ENCODE measurements at regions not wholly inside any gene's neighbourhood (a gene's known extent, or its start where the extent isn't known, plus 50 kb on each side); places are given as distances from the start of the nearest gene placed in this dataset.
"Not testable (repeated sequence)": the region's sequence is repeated elsewhere in the genome, so short reads cannot be mapped to it uniquely, and the experiment has no call there.

DNA sequence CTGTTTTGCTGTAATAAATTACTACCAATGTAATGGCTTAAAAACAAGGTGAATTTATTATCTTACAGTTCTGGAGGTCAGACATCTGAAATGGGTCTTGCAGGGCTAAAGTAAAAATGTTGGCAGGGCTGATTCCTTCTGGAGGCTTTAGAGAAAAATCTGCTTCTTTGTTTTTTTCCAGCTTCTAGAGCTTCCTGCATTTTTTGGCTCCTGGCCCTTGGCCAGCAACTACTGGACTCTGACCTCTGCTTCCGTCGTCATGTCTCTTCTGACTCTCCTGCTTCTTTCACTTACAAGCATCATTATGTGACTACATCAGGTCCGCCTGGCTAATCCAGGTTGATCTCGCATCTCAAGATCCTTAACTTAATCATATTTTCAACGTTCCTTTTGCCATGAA lies 350.9 kb downstream of the S1PR1 start:
- DNase-seq = no peak

DNA sequence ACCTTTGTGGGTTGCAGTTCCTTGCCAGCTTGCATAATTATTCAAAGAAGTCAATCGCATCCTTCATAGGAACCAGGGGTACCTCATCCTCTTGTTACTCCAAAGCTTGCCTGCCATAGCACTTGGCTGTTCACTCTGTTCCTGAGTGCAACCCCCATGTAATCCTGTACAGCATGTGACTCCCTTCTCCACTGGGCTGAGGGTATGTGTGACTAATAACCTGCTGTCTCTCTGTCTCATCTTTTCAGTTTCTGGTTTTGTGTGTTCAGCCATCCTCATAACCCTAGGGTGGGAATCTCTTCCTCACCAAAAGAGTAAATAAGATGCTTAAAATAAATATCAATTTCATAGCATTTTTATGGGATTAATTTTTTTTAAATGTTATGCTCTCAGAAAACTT lies 351.9 kb downstream of the S1PR1 start:
- DNase-seq = no peak

DNA sequence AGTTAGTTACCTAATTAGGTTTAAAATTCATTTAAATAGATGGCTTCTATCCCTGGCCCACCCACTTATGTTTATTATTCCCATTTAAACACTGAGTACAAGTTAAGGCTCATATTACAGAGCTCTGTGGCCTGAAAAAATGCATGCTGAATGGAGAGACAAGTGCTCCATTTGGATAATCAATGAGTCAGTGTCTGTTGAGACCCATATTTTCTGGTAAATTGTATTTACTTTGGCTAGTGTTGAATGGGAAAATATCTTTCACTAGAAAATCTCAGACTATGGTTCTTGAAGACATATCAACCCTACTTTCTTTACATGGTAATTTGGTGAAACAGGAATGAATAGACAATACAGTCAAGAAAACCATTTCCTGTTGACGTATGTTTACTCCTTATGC lies 356.0 kb downstream of the S1PR1 start:
- DNase-seq = no peak

DNA sequence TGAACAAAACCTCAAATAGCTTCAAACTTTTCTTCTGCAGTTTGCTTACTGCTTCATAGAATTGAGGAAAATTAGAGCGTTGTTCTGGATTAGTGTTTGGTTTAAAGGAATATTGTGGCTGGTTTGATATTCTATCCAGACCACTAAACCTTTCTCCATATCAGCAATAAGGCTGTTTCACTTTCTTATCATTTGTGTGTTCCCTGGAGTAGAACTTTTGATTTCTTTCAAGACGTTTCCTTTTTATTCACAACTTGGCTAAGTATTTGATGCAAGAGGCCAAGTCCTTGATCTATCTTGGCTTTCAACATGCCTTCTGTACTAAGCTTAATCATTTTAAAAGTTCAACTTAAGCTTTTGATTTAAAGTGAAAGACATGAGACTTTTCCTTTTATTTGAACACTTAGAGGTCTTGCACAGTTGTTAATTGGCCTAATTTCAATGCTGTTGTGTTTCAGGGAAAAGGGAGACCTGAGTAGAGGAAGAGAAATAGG lies 359.1 kb downstream of the S1PR1 start:
- no peak for DNase-seq

DNA sequence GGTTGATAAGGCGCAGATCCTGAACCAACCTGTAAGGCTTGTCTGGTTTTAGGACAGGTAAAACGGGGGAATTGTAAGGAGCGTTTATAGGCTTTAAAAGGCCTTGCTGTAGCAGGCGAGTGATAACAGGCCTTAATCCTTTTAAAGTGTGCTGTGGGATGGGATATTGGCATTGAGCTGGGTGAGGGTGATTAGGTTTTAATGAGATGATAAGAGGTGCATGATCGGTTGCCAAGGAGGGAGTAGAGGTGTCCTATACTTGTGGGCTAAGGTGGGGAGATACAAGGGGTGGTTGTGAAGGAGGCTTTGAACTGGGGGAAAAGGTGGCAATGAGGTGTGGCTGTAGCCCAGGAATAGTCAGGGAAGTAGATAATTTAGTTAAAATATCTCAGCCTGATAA lies 363.8 kb downstream of the S1PR1 start:
- not testable (repeated sequence) for DNase-seq

DNA sequence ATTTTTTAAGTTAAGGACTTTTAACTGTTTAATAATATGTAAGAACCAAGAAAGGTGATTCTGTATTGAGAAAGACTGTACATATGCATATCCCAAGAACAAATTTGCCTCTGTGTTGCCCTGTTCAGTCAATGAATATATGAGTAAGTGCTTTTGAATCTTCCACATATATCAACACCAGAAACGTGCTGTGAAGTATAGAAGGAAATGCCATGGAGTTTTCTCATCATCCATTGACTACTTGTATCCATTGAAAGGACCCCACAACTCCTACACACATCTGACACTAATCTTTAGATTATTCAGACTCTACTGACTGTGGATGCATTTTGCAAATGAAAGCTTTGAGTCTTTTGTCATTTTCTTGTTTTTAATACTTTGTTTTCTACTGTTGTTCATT lies 366.9 kb downstream of the S1PR1 start:
- DNase-seq = no peak

DNA sequence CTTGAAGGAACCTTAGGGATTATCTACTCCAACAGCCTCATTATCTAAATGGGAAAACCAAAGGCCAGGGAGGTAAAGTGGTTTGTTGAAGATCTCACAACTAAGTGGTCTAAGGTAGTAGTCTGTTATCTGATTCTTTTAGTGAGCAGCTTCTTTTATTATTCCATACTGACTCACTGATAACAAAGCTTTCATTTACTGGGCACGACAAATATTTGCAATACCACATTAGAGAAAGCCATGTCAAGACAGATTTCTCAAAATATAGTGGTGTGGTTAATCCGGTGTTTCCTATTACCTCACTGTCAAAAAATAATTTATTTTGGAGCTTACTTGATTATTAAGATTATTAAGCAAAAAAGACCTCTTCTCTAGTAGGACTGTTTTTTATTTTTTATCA lies 369.1 kb downstream of the S1PR1 start:
- DNase-seq = no peak

DNA sequence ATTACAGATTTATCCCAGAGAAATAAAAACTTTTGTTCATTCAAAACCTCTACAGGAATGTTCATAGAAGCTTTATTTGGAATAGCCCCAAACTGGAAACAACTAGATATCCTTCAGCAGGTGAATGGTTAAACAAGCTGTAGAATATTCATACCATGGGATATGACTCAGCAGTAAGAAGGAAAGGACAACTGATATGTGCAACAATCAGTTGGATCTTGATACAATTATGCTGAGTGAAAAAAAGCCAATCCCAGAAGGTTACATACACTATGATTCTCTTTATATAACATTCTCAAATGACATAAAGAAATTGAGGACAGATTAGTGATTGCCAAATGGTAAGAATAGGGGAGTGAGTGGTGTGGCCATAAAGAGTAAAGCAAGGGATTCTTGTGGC lies 376.7 kb downstream of the S1PR1 start:
- DNase-seq = no peak

DNA sequence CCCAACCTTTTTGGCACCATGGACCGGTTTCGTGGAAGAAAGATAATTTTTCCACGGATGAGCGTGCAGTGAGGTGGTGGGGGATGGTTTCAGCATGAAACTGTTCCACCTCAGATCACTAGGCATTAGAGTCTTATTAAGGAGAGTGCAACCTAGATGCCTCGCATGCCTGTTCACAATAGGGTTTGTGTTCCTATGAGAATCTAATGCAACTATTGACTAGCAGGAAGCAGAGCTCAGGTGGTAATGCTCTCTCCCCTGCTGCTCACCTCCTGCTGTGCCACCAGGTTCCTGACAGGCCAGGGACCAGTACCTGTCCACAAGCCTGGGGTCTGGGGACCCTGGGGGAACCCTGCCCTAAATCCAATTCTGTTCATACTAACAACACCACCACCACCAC lies 377.8 kb downstream of the OLFM3 start:
- DNase-seq = no peak

DNA sequence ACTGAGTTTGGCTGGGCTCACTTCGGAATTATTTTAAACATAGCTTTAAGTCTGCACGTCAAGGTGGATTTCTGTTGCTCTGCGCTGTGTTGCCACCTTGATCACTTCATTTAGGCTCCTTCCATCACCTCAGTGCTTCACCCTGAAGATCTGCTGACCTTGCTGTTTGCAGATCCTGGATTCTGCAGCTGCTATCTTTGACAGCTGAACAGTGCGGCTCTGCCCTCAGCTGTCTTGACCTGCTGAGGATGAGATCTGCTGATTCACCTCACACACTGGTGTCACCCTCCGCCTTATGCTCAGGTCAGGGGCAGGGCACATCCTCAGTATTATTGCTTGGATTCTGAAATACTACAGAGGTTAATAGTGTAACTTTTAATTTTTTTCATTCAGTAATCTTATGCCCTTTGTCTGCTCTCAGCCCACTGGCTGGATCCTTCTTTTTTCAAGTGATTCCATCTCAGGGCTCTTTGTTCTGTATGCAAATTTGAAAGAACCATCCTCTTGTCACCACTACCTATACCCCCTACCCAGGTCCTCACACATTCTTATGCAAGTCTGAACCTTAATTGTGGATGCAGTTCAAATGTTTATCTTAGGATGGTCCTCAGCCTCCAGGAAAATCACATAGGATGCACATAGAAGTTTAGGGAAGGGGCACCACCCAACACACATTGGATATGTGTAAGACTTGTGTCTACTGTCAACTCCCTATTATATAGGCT lies 364.0 kb downstream of the OLFM3 start:
- no peak for DNase-seq

DNA sequence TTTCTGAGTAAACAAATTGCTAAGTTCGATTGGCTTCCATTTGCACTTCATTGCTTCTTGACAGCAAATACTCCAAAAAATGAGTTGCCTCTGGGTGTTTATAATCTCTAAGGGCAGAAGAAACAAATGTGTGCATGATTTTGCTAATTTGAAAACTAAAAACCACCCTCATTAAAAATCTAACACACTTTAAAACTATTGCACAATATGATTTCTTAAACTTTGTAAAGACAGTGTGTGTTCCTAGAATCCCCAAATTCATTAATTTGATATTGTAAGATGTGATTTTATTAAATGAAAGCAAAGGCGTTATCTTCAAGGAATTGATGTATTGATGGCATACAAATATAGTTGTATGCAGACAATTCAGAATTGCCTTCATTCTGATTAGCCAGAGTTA lies 350.9 kb downstream of the OLFM3 start:
- DNase-seq = no peak

DNA sequence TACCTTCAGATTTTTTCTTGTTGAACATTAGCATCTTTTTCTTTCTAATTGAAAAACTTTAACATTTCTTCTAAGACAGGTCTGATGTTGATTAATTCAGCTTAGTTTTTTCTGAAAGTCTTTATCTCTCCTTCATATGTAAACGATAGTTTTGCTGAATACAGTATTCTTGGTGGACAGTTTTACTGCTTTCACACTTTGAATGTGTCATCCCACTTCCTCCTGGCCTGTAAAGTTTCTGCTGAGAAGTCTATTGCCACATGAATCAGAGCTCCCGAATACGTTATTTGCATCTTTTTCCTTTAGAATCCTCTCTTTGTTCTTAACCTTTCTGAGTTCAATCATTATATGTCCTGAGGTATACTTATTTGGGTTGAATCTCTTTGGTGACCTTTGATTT lies 344.2 kb downstream of the OLFM3 start:
- DNase-seq = no peak

DNA sequence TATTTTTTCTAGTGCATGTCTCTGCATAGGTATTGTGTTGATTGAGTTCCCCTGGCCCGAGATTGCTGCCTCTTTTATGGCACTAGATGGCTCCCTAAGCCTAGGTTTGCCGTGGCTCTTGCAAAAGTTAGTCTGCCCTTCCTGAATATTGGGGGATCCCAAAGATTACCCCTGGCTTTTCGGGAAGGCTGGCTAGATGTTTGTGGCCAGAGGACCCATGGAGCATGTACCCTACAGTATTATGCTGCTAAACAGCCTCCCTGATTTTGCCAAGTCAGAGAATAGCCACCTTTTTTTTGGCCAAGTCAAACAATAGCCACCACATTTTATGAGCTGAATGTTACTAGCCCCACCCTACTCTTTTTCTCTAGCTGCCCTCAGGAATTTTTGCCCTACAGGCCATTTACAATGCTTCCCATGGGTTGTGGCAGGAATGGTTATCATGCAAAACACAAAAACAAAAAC lies 343.2 kb downstream of the OLFM3 start:
- no peak for DNase-seq

DNA sequence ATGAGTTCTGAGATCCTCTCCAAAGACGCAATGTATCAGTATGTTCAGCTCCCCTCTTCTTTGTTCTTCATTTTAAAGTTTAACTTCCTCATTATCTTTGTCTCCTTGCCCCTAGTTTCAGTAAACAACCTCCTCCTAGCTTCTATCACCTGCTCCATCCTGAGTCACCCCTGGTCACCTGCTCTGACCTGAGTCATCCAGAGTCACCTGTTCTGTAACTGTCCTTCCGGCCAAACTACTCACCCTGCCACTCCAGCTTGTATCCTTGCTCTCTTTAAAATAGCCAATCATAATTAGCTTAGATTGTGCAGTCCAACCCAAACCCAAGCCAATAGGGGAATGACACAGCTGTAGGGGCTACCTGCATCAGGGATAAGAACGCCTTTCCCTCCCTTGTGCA lies 332.0 kb downstream of the OLFM3 start:
- no peak for DNase-seq

DNA sequence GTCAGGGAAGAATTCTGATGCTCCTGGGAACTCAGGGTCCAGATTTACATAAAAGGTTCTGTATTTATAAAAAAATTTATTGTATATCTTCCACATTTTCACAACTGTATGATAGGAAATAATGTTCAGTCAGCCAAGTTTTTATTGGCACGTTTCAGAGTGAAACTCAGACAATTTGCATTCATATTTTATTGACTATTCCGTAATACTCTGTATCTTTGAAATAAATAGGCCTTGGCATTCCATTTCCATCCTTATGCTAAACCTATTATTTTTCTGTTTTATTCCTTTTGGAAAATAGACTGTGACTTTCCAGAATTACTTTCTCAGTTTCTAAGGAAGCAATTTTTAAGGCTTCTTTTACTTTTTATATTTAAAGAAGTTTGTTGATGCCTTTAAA lies 329.0 kb downstream of the OLFM3 start:
- no peak for DNase-seq

DNA sequence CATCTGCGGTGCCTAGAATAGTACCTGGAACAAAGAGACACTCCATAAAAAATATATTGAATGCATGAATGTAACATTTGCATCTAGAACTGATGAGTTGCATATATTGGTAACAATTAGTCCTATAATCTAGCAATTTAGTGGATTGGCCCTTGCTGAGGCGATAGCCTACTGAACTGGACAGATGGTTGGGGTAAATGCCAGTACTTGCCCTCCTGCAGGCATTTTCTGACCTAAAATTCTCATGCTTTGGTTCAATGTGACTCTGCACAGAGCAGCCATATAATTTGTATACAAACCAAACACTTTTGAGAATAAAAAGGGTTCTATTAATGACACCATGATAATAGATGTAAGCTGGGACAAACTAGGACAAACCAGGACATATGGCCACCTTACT lies 313.6 kb downstream of the OLFM3 start:
- no peak for DNase-seq

DNA sequence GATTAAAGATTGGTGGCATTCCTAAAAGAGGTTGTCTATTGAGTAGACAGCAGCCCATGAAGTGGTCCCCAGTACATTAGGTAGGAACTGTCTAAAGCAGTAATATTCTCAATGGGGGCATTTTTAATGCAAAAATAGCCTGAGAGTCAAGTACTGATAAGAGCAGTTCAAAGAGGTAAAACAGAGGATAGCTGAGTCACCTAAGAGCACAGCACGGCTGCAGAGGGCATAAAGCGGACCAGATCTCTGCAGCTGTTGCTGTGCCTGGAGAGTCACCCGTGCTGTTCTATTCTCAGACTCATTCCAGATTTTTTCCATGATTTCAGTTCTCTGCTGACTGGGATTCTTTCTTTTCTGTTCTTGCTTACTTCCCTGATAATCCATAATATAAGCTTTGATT lies 313.2 kb downstream of the OLFM3 start:
- no peak for DNase-seq

DNA sequence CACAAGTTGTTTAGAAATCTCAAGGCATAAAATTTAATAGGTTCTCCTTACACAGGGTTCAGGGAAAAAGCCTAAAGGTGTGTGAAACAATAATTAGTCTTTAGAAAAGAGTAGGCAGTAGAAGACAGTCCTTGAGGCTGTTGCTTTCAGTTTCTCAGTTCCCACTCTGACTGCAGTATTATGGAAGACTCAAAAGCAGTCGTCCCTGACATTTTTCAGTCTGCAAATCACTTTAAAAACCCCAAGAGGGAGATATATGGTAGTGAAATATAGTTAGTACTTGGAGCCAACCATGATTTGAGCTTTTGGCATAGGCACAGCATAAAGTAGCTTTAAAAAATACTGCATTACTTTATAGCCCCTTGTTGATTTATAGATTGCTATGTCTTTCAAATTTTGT lies 299.7 kb downstream of the OLFM3 start:
- DNase-seq = no peak

DNA sequence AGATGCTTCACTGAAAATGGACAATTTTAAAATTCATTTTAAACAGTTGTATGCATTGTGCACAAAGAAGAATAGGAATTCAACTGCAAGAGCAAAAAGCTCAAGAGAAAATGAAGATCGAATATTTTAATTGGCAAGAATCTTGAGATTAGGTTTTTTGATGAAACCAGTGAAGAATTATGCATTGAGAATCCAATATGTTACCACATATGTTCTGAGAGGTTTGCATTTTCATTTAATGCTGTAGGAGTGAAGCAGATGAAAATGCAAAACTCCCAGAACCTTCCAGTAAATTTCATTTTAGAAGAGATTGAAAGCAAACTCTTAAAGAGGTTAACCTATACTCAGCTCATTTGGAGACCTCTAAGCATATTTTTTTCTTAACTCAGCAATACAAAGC lies 298.0 kb downstream of the OLFM3 start:
- DNase-seq = no peak

DNA sequence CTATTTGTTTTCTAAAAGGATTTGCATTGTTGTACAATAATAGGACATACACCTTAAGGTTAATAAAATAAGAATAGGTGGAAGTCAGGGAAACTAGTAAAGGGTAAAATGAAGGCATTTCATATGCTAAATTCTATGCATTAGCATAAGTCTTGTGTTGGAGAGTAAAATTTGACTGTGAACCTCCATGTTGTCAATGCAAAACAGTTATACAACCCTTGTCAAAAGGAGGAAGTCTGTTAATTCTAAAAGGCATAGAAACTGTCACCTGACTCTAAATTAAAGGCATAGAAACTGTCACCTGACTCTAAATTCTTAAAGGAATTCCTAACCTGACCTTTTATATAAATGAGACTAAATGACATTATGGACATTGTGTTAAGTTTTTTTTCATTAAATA lies 291.8 kb downstream of the OLFM3 start:
- DNase-seq = no peak

DNA sequence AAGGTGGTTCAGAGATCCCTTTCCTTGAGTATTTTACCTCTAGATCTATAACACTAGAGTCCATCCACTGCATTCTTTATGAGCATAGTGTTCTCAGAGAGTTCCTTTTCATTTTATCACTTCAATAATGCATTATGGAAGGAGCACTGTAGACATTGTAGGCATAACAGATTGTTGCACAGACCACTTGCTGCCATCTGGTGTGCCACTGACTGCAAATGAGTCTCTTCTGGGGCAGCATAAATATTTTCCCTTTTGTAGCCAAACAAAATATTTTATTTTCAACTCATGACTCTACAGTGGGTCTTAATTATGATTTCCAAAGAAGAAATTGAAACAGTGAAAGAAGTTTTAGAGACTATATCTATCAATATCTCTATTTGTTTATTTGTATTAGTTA lies 290.4 kb downstream of the OLFM3 start:
- DNase-seq = no peak

DNA sequence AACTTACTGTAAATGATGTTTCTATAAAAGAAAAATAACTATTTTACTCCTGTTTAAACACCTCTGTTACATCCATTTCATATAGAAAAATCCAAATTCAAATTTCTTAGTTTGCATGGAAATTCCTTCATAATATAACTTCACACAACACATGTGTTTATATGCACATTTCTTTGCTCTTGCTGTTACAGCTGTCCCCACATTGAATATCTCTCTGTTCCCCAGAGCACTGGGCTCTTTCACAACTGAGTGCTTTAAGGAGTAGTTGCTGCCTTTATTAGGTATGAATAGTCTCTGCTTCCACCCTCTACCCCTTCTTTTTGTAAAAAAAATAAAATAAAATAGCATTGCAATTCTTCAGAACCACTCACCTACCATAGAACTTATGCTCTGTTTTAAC lies 287.0 kb downstream of the OLFM3 start:
- no peak for DNase-seq

DNA sequence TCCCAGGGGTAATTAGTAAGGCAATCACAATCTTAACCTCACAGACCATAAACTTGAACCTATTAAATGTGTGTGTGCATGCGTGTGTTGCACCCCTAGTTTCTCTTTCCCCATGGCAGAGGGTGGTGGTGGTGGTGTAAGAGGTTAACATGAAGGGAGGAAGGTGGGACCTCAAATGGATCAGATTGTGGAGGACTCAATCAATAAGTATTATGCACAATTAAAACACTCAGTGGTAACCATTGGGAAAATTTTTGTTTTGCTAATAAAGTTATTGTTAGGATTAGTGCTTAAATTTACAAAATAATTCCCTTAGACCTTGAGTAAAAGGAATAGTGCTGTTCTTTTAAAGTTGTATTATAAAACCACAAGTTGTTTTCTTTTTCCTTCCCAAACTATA lies 283.0 kb downstream of the OLFM3 start:
- no peak for DNase-seq

DNA sequence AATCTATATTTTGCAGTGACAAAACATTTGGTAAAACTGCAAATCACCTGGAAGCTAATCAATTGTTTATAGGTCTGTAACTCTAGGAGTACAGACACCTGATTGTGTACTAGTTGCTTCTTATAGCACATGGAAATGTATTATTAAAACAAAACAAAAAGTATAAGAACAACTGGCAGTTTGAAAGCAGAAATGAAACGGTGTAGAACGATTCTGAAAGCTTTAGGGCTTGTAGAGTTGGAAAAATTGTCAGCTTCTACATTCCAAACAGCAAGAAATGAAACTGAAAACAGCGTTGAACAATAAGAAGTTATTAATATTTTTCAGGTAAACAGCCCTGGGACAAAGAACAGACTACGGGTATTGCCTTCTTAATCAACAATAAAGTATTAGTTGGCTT lies 273.3 kb downstream of the OLFM3 start:
- no peak for DNase-seq

DNA sequence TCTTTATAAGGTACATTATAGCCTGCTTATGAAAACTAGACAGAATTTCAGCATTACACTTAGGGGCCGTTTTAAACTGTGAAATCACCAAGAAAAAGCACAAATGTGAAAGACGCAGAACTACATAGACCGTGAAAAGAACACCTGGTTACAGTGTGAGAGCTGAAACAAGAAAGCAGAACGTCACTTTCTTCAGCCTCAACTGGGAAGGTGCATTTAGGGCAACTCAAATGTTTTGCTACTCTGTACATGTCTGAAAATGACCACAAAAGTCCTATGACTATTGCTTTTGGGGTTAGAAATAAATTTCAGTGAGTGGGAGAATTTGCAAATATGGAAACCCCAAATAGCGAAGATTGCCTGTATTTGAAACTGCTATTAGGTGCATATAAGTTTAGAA lies 268.7 kb downstream of the OLFM3 start:
- DNase-seq = no peak
